Choroid plexus epithelial cell (primary cell): ENCODE measurements at regions not wholly inside any gene's neighbourhood (a gene's known extent, or its start where the extent isn't known, plus 50 kb on each side); places are given as distances from the start of the nearest gene placed in this dataset.

Experiments used
- DNase-seq: peaks from one replicate; pipeline ENCODE4 v3.0.0-alpha.2; 2010; ENCODE audit warnings: low read depth
- H3K4me3 ChIP-seq: 2 replicates; pipeline ENCODE4 v1.5.1; 2011; ENCODE audit warnings: low read depth, mild to moderate bottlenecking, control low read depth, low read length, moderate library complexity
- TF ChIP-seq, protein P1 (sequence below): conservative IDR thresholded peaks from 2 replicates; pipeline ENCODE4 v1.5.1; 2011; ENCODE audit warnings: low read depth, mild to moderate bottlenecking, control low read depth, inconsistent platforms, low read length, moderate library complexity

GRCh38 chr6:159094444-159095252 lies 49.9 kb upstream of the TAGAP start:
- no peak overlapping the region for H3K4me3 ChIP-seq
- TF ChIP-seq, protein P1, sequence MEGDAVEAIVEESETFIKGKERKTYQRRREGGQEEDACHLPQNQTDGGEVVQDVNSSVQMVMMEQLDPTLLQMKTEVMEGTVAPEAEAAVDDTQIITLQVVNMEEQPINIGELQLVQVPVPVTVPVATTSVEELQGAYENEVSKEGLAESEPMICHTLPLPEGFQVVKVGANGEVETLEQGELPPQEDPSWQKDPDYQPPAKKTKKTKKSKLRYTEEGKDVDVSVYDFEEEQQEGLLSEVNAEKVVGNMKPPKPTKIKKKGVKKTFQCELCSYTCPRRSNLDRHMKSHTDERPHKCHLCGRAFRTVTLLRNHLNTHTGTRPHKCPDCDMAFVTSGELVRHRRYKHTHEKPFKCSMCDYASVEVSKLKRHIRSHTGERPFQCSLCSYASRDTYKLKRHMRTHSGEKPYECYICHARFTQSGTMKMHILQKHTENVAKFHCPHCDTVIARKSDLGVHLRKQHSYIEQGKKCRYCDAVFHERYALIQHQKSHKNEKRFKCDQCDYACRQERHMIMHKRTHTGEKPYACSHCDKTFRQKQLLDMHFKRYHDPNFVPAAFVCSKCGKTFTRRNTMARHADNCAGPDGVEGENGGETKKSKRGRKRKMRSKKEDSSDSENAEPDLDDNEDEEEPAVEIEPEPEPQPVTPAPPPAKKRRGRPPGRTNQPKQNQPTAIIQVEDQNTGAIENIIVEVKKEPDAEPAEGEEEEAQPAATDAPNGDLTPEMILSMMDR: no peak
- no peak for DNase-seq
